HG02571 (cell line): ENCODE measurements at regions not wholly inside any gene's neighbourhood (a gene's known extent, or its start where the extent isn't known, plus 50 kb on each side); places are given as distances from the start of the nearest gene placed in this dataset.
"Not testable (repeated sequence)": the region's sequence is repeated elsewhere in the genome, so short reads cannot be mapped to it uniquely, and the experiment has no call there.

Source experiments
- ATAC-seq: cut with Tn5 transposase; IDR thresholded peaks from one replicate; pipeline ENCODE4 v1.9.1; 2021; ENCODE audit warnings: mild to moderate bottlenecking, moderate library complexity; ENCODE audit not compliant: unreplicated experiment

DNA sequence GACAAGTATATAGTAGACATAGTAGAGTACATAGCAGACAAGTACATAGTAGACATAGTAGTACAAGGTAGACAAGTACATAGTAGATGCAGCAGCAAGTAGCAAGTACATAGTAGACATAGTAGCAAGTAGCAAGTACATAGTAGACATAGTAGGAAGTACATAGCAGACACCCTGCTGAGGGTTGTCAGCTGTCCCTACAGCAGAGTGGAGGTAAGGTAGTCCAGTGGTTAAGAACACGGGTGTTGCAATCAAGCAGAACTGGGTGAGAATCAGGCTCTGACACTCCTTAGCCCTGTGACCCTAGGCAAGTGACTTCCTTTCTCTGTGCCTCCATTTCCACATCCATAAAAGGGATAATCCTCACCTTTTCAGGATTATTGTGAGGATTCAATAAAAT, 94.7 kb downstream of the NOG start:
- ATAC-seq, result no peak

DNA sequence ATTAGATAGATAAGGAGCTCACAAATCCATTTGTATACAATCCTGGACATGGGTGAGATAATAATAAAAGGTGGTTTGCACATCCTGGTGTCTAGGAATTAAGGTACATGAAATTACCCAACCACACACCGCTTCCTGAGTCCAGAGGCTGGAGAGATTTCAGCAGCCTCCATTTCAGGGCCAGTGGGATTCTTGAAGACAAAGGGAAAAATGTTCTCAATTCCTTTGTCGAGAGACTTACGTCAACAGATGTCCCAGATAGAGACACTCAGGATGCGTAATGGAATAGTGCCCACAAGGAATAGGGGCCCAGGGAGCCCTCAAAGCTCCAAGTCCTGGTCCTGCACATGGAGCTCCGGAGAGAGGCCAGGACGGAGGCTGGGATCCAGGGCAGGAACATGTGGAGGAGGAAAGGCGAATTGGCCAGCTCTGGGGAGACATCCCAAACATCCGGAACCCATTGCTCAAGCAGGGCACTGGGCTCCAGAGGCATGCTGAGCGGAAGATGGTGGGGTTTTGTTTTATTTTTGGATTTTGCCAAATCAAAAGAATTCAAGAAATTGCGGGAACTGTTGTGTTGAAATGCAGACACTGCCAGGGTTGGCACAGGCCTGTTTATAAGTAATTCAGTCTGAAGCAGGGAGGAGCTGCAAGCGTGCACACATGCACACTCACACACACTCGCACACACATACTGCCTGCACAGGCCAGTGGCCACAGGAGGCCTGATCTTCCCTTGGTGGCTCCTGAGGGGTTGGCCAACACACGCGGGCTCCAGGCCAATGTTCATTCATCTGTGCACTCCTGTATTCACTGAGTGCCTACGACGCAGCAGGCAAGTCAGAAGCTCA, 97.2 kb downstream of the NOG start:
- no peak for ATAC-seq

DNA sequence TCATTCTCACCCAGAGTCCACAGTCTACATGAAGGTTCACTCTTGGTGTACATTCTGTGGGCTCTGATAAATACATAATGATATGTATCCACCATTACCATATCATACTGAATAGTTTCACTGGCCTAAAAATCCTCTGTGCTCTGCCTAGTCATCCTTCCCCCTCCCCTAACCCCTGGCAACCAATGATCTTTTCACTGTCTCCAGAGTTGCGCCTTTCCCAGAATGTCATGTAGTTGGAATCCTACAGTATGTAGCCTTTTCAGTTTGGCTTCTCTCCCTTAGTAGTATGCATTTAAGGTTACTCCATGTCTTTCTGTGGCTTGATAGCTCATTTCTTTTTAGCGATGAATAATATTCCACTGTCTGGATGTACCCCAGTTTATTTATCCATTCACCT, 101.3 kb downstream of the NOG start:
- ATAC-seq, result no peak

DNA sequence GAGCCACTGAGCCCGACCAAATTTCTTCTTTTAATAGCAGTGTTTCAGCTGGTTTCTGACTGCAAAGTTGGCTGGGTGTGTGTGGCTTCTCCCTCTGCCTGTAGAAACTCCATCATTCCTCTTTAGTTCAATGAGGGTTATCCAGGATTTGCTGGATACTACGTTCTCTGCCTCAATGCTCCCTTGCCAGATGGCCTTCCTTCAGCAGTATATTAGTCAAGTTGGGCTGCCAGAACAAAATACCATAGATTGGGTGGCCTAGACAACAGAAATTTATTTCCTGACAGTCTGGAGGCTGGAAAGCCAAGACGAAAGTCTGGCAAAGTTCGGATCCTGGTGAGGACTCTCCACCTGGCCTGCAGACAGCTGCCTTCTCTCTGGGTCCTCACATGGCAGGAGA, 103.7 kb downstream of the NOG start:
- ATAC-seq, result no peak

DNA sequence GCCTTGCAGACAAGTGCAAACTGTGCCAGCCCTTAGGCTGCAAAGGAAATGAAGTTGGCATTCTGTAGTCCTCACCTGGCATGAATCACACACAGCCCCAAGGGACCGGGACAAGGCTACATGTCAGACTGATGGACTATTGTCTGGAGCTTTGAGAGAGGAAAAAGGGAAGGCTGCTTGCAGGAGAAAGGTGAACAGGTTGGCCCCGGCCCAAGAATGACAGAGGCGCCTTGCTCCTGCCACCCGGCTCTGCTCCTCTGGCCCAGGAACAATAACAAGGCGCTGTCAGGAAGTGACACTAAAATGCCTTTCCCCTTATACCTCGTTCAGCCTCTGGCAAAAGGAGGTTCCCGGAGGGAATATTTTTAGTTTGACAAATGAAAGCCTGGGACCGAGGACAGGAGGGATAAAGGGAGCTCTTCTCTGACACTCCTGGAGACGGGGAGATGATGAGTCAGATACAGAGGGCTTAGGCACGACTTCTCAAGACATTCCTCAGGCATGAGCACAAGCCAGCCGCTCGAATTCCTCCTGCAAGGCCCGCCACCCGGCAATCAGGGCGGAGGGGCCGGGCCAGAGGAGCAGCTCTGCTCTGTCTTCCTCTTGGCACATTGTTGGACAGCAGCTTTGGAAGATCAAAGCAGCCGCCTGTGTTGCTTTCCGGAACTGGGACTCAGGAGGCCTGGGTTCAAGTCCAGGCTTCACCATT, 105.8 kb downstream of the NOG start:
- ATAC-seq, result no peak

DNA sequence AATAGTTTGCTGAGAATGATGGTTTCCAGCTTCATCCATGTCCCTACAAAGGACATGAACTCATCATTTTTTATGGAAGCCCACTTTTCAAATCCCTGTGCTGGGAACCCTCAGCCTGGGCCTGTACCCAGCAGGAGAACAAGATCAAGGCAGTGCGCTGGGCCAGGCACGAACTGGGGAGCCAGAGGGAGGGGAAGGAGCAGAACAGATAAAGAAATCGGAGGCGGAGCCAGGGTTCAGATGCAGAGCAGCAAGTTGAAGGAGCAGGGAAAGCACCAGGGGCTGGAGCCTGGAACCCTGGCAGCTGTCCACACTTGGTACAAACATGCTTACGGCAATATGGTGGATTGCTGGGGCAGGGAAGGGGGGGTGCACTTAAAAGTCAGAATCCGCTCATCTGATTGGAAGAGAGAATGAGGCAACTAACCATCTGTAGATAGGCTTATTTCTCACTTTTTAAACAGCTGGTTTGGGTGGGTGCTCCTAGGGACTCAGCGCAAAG, 107.5 kb downstream of the NOG start:
- no peak for ATAC-seq

DNA sequence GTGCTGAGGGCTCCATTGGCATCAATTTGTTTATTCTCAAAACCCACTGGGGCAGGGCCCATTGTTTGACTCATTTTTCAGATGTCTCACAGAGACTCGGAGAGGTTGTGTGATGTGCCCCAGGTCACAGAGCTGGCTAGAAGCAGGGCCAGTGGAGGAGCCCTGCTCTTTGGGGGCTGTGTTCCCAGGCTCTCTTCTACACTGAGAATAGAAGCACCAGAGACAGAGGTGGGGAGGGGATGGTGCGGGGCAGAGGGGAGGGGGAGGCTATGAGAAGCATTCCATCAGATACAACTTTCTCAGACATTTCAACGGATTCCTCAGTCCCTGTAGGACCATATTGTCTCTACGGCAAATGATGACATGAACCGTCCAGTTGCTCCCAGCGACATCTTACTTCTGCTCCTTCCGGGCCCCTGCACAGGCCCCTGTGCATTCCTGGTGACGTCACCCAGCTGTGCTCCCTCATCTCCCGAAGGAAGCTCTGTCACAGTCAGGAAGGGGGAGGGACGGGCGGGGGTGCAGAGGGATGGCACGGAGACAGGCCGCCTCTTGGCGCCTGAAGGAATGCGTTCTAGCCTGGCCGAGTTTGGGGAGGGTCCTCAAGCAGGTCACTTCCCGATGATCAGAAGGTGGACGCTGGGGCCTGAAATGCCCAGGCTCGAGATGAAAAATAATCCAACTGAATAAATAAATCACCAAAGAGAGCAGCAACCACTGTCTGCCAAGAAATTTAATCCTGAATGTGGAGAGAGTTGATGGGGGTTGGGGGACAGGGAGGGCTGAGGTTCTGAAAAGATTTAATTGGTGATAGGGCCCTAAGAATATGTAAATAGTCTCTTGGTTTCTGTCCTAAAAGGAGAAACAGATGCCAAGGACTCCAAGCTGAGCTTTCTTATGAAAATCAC, 114.1 kb downstream of the NOG start:
- no peak for ATAC-seq

DNA sequence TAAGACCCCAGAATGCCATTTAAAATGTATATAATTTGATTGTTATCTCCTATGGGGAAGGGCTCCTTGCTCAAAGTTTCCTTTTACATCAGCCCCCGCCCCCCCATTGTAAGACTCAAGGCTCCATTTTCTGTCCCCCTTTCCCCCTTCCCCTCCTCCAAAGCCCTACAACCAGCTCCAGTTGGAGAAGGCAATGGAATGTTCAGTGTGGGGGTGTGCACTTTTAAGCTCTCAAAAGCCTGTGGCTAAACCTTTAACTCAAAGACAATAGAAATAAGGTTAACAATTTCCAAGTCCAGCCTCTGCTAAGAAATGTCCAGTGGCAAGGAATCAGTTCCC, 114.7 kb downstream of the NOG start:
- ATAC-seq, result no peak

DNA sequence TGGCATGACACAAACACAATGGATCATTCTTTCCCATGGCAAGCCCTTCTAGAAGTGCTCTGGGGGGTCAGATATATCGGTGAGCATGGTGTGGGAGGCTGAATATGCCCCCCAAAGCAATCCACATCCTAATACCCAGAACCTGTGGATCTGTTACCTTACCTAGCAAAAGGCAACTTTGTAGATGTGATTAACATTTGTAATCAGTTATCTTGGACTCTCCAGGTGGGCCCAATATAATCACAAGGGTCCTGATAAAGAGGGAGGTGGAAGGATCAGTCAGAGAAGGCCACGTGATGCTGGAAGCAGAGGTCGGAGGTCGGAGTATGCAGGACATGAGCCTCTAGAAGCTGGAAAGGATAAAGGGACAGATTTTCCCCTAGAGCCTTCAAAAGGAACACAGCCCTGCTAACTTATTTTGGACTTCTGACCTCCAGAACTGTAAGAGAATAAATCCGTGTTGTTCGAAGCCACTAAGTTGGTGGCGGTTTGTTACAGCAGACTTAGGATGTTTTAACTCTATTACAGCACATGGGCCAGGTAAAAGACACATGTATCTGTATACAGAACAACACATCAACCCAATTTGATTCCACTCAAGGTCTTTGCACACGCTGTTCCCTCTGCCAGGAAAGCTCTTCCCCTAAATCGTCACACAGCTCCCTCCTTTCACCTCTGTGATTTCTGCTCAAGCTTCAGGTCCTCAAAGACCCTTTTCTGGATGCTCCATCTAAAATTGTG, 115.3 kb downstream of the NOG start:
- ATAC-seq, result no peak

DNA sequence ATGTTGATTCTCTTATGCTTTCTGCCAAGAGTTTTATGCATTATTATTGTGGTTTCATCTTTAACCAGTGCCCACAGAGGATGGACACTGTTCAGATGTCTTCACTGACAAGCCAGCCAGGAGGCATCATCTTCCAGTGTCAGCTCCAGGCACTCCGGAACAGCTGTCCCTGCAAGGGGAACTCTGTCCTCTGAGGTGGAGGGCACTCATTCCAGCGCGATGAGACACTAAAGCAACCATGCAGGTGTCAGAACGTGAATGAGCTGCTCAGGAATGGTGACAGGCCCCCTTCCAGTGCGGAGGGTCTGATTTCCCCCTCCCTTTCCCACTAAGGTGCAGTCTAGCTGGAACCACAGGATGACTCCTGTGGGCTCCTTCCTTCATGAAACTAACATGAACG, 117.5 kb downstream of the NOG start:
- no peak for ATAC-seq

DNA sequence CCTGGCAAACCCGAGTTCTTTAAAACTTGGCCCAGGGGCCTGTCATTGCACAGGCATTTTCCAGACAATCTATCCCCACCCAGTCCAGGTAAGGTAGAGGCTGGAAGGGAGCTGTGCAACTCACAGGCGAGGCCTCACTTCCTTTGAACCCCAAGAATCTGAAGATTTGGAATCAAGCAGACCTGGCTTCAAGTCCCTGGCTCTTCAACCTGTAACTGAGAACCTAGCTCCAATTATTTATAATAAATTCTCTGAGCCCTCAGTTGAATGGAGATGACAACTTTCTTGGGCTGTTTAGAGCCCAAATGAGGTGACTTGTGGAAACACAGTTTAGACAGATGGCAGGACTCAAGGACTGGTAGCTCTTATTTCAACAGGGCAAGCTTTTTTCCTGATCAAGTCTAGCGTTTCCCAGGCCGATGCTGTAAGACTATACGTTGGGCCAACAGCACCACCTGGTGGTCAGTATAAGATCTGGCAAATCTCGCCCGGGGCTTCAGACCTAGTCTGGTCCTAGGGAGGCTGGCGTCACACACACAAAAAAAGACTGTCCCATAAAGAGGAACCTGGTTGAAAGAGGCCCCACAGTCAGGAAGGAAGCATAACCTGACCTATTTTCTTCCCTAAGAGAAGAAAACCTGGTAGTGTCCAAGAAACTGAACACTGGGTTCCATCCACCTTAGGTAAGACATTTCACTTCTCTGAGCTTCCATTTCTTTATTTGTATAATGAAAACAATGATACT, 117.9 kb downstream of the C17orf67 start:
- ATAC-seq, result no peak

DNA sequence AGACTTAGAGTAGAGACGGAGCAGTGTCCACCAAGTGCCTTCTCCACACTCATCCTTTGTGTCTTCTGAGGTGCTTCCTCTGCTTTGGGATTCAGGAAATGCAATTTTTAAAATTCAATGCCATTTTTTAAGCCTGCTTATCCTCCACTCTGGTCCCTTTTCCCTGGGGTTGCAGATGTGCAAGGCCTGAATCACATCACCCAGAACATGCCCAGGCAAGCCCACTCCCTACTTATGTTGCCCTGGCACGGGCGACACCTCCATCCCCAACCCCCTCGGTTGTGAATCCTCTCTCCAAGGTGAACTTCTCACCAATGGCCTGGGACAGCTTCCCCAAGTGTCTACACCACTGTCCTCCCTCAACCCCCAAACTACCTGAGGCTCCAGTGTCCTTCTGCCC, 116.2 kb downstream of the C17orf67 start:
- ATAC-seq, result no peak

DNA sequence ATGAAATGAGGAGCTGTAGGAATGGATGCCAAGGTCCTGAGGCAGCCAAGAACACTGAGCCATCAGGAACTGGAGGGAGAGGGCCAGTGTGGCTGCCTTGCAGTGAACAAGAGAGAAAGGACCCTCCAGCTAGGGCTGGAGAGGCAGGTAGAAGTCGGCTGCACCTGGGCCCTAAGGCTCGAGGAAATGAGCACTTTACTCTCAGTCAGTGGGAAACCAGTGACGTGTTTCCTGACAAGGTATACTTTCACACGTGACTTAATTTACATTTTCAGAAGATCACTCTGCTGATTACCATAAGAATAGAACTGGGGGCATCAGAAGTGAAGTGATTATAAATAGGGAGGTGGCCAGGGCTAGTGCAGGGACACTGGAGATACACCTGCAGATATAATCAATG, 115.2 kb downstream of the C17orf67 start:
- ATAC-seq, result no peak

DNA sequence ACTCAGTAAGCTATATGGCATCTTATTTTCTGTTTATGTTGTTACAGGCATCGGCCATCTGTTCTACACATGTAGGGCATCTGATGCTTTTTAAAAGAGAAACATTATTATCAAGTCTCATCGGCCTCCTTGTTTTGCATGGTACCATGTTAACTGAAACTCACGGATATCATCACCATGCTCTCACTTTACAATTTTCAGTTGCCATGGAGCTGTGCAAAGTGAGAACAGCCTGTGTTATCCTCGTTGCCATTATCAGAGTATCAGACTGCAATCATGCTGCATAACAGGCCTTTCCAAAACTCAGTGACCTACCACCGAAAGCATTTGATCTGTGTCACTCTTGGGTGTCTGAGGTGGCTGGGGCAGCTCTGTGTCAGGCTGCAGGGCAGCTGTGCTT, 110.3 kb downstream of the C17orf67 start:
- no peak for ATAC-seq

DNA sequence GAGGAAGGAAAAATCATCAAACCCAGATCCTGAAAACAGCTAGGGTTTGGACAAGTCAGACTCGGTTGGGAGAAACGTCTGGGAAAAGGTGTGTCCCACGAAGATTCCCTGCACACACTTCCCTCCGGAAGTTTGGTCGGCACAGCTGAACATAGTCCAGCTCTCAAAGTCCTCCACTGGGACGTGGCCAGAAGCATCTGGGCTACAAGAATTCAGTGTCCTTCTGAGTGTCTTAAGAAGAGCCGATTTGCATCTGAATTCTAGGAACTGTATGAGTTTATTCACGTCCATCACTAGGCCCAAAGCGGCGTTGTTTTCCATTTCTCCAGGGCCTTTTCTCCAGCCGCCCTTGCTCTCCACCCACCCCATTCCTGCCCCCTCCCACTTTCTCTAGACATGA, 109.1 kb downstream of the C17orf67 start:
- ATAC-seq, result no peak

DNA sequence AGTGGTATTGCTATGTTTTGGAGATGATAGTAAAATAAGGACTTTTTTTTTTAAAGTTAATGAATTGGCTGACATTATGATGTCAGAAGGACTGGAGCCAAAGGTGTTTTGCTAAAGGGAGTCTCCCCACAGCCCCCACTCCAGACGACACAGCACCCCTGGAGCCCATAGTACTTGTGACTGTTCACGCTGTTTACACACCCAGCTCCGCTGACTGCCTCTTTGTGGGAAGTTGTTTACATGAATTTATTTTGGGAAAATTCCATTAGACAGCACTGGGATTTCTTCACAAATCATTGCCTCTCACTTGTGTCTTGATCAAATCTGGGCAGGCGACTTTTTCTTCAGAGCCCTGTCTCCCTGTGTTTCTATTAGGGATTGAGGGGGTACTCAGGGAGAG, 108.6 kb downstream of the C17orf67 start:
- no peak for ATAC-seq

DNA sequence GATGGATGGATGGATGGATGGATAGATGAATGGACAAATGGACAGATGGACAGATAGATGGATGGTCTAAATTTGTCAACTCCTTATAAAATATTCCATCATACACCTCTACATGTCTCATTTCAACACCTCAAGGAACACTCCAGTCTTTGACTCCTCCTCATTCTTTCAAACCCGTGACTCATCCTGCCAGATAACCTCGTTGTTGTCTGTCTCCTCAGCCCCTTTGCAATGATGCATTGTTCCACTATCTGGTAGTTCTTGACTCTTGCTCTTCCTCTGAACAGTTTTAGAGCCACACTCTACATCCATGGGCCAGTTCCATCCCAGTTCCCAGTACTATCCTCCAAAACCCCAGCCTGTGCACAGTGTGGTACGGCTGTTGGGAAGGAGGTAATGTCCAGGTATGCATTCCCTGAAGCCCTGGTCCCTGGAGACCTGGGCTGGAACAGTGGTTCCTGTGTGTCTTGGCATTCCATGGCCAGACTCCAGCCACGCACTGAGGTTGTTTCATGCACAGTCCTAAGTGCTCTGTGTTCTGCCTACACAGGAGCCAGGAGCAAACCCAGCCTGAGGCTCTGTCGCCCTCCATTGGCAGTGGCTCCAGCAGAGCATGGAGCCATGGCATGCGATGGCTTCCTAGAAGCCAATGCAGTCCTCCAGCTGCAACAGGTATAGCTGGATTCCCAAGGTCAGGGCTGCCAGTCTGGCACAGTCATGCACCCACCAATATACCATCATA, 105.7 kb downstream of the C17orf67 start:
- ATAC-seq, result no peak

DNA sequence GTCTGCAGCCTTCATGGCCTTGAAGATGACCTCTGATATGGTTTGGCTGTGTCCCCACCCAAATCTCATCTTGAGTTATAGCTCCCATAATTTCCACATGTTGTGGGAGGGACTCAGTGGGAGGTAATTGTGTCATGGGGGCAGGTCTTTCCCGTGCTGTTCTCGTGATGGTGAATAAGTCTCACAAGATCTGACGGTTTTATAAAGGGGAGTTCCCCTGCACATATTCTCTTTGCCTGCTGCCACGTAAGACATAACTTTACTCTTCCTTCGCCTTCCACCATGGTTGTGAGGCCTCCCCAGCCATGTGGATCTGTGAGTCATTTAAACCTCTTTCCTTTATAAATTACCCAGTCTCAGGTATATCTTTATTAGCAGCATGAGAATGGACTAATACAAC, 102.6 kb downstream of the C17orf67 start:
- not testable (repeated sequence) for ATAC-seq

DNA sequence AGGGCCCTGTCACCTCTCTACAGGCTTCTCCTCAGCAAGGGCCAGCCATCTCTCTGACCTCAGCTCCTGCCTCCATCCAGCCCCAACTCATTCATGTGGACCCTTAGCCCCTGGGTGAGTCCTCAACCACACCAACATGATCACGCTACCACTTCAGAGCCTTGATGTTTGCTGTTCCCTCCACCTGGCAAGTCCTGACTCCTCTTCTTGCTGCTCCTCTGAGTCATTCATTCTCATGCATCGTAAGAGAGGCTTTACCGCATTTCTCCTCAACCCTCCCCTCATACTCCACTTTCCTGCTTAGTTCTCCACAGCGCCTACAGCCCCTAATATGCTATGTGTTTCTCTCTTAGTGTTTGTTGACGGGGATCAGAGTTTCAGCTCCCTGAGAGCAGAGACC, 99.9 kb downstream of the C17orf67 start:
- no peak for ATAC-seq
